ENCODE measurements at regions not wholly inside any gene's neighbourhood (a gene's known extent, or its start where the extent isn't known, plus 50 kb on each side); places are given as distances from the start of the nearest gene placed in this dataset.
"Not testable (repeated sequence)": the region's sequence is repeated elsewhere in the genome, so short reads cannot be mapped to it uniquely, and the experiment has no call there.

- Mint-ChIP-seq H3K27ac (peak overlapping the region; percentile 95), H3K4me1 (ENCODE audit: low read depth) (peaks cover 78% of the 10 kb centered on the region), H3K4me3 (peak overlapping the region; percentile 75)
- peak; percentile 40 for DNase-seq
- H3K36me3 Mint-ChIP-seq (ENCODE audit: low read depth); H3K9me3 Mint-ChIP-seq; H3K27me3 Mint-ChIP-seq: not testable (repeated sequence)
Observed at GRCh38 chr10:5292970-5293369, 71.8 kb upstream of the UCN3 start.

GRCh38 chr10:5293691-5294550 is 70.8 kb upstream of the UCN3 start:
- H3K9me3 Mint-ChIP-seq, result peaks cover 4% of the 10 kb centered on the region
- H3K4me3 Mint-ChIP-seq, result peak overlapping the region; percentile 75
- peaks cover 81% of the 10 kb centered on the region for H3K4me1 Mint-ChIP-seq (ENCODE audit: low read depth)
- DNase-seq, result peak; percentile 84
- peaks cover 3% of the 10 kb centered on the region for H3K36me3 Mint-ChIP-seq (ENCODE audit: low read depth)
- peak overlapping the region; percentile 95 for H3K27ac Mint-ChIP-seq
- no peaks in the 10 kb centered on the region for H3K27me3 Mint-ChIP-seq

- peak; percentile 49 for DNase-seq
- Mint-ChIP-seq H3K36me3 (ENCODE audit: low read depth) (peaks cover 5% of the 10 kb centered on the region), H3K9me3 (peaks cover 2% of the 10 kb centered on the region), H3K27me3 (no peaks in the 10 kb centered on the region), H3K4me3 (peak overlapping the region; percentile 21), H3K27ac (peak overlapping the region; percentile 93), H3K4me1 (ENCODE audit: low read depth) (peaks cover 60% of the 10 kb centered on the region)
Observed at GRCh38 chr10:5297466-5297865, 67.3 kb upstream of the UCN3 start.

GRCh38 chr10:5297996-5298395 is 66.8 kb upstream of the UCN3 start:
- Mint-ChIP-seq H3K27ac (peak overlapping the region; percentile 93), H3K4me3 (no peak overlapping the region), H3K36me3 (ENCODE audit: low read depth) (peaks cover 5% of the 10 kb centered on the region), H3K9me3 (peaks cover 2% of the 10 kb centered on the region), H3K4me1 (ENCODE audit: low read depth) (peaks cover 57% of the 10 kb centered on the region), H3K27me3 (no peaks in the 10 kb centered on the region)
- no peak for DNase-seq

GRCh38 chr10:5299950-5300349 is 64.8 kb upstream of the UCN3 start:
- Mint-ChIP-seq H3K9me3 (peaks cover 18% of the 10 kb centered on the region), H3K4me1 (ENCODE audit: low read depth) (peaks cover 39% of the 10 kb centered on the region), H3K36me3 (ENCODE audit: low read depth) (peaks cover 13% of the 10 kb centered on the region), H3K27ac (no peak overlapping the region), H3K27me3 (no peaks in the 10 kb centered on the region), H3K4me3 (no peak overlapping the region)
- no peak for DNase-seq

GRCh38 chr10:5303504-5303903 is 61.3 kb upstream of the UCN3 start:
- DNase-seq, result no peak
- Mint-ChIP-seq H3K4me1 (ENCODE audit: low read depth) (peaks cover 4% of the 10 kb centered on the region), H3K9me3 (peaks cover 16% of the 10 kb centered on the region), H3K4me3 (no peak overlapping the region), H3K36me3 (ENCODE audit: low read depth) (peaks cover 12% of the 10 kb centered on the region), H3K27me3 (no peaks in the 10 kb centered on the region), H3K27ac (no peak overlapping the region)

GRCh38 chr10:5305374-5305773 is 59.4 kb upstream of the UCN3 start:
- H3K9me3 Mint-ChIP-seq, result peaks cover 16% of the 10 kb centered on the region
- no peak overlapping the region for H3K27ac Mint-ChIP-seq
- no peaks in the 10 kb centered on the region for H3K27me3 Mint-ChIP-seq
- no peaks in the 10 kb centered on the region for H3K4me1 Mint-ChIP-seq (ENCODE audit: low read depth)
- no peak for DNase-seq
- peaks cover 9% of the 10 kb centered on the region for H3K36me3 Mint-ChIP-seq (ENCODE audit: low read depth)
- H3K4me3 Mint-ChIP-seq, result no peak overlapping the region

GRCh38 chr10:5310914-5311313 is 53.9 kb upstream of the UCN3 start:
- no peak for DNase-seq
- no peak overlapping the region for H3K27ac Mint-ChIP-seq
- no peak overlapping the region for H3K4me3 Mint-ChIP-seq
- H3K4me1 Mint-ChIP-seq (ENCODE audit: low read depth), result peaks cover 6% of the 10 kb centered on the region
- no peaks in the 10 kb centered on the region for H3K9me3 Mint-ChIP-seq
- H3K27me3 Mint-ChIP-seq, result no peaks in the 10 kb centered on the region
- H3K36me3 Mint-ChIP-seq (ENCODE audit: low read depth), result no peaks in the 10 kb centered on the region

- DNase-seq, result no peak
- Mint-ChIP-seq H3K4me3 (no peak overlapping the region), H3K9me3 (no peaks in the 10 kb centered on the region), H3K36me3 (ENCODE audit: low read depth) (no peaks in the 10 kb centered on the region), H3K4me1 (ENCODE audit: low read depth) (peaks cover 13% of the 10 kb centered on the region), H3K27me3 (no peaks in the 10 kb centered on the region), H3K27ac (no peak overlapping the region)
Observed at GRCh38 chr10:5311617-5312016, 53.1 kb upstream of the UCN3 start.

- no peaks in the 10 kb centered on the region for H3K9me3 Mint-ChIP-seq
- no peak overlapping the region for H3K4me3 Mint-ChIP-seq
- H3K27me3 Mint-ChIP-seq, result no peaks in the 10 kb centered on the region
- no peaks in the 10 kb centered on the region for H3K36me3 Mint-ChIP-seq (ENCODE audit: low read depth)
- H3K27ac Mint-ChIP-seq, result no peak overlapping the region
- H3K4me1 Mint-ChIP-seq (ENCODE audit: low read depth), result peaks cover 43% of the 10 kb centered on the region
- DNase-seq, result no peak
Observed at GRCh38 chr10:5314840-5315239, 49.9 kb upstream of the UCN3 start.

Data from activated T-cell treated with anti-CD3 and anti-CD28 coated beads, Interleukin-2, amount 50 U/mL, for 24 hours (primary cell).